ENCODE measurements at regions not wholly inside any gene's neighbourhood (a gene's known extent, or its start where the extent isn't known, plus 50 kb on each side); places are given as distances from the start of the nearest gene placed in this dataset.
"Not testable (repeated sequence)": the region's sequence is repeated elsewhere in the genome, so short reads cannot be mapped to it uniquely, and the experiment has no call there.

GRCh38 chr21:15631342-15631741, 98.4 kb upstream of the USP25 start:
- H3K27ac ChIP-seq (ENCODE audit: low read length): no peak overlapping the region
- H3K4me1 ChIP-seq (ENCODE audit: control insufficient read depth in 1 of 2, insufficient read depth in 2 of 2, low read length in 2 of 2): no peaks in the 10 kb centered on the region
- no peaks in the 10 kb centered on the region for H3K36me3 ChIP-seq (ENCODE audit: control insufficient read depth in 1 of 2, insufficient read depth in 2 of 2, low read length in 2 of 2)
- no peaks in the 10 kb centered on the region for H3K9me3 ChIP-seq (ENCODE audit: control insufficient read depth in 1 of 2, low read length in 2 of 2)
- no peak overlapping the region for H3K4me3 ChIP-seq (ENCODE audit: low read depth in 1 of 2, low read length in 2 of 2)
- no peaks in the 10 kb centered on the region for H3K27me3 ChIP-seq (ENCODE audit: low read depth, low read length)

- H3K4me3 ChIP-seq (ENCODE audit: low read depth in 1 of 2, low read length in 2 of 2); H3K36me3 ChIP-seq (ENCODE audit: control insufficient read depth in 1 of 2, insufficient read depth in 2 of 2, low read length in 2 of 2); H3K4me1 ChIP-seq (ENCODE audit: control insufficient read depth in 1 of 2, insufficient read depth in 2 of 2, low read length in 2 of 2): not testable (repeated sequence)
Measured at GRCh38 chr21:15634541-15634940, 95.2 kb upstream of the USP25 start.

GRCh38 chr21:15638856-15639549, 90.8 kb upstream of the USP25 start:
- Histone ChIP-seq H3K27ac (ENCODE audit: low read length) (no peak overlapping the region), H3K4me1 (ENCODE audit: control insufficient read depth in 1 of 2, insufficient read depth in 2 of 2, low read length in 2 of 2) (no peaks in the 10 kb centered on the region), H3K9me3 (ENCODE audit: control insufficient read depth in 1 of 2, low read length in 2 of 2) (no peaks in the 10 kb centered on the region), H3K27me3 (ENCODE audit: low read depth, low read length) (no peaks in the 10 kb centered on the region), H3K36me3 (ENCODE audit: control insufficient read depth in 1 of 2, insufficient read depth in 2 of 2, low read length in 2 of 2) (no peaks in the 10 kb centered on the region), H3K4me3 (ENCODE audit: low read depth in 1 of 2, low read length in 2 of 2) (no peak overlapping the region)

More at GRCh38 chr21:15634541-15634940, 95.2 kb upstream of the USP25 start:
- H3K27me3 ChIP-seq (ENCODE audit: low read depth, low read length); H3K27ac ChIP-seq (ENCODE audit: low read length); H3K9me3 ChIP-seq (ENCODE audit: control insufficient read depth in 1 of 2, low read length in 2 of 2): not testable (repeated sequence)

GRCh38 chr21:15640113-15640512, 89.7 kb upstream of the USP25 start:
- not testable (repeated sequence) for H3K27me3 ChIP-seq (ENCODE audit: low read depth, low read length); H3K27ac ChIP-seq (ENCODE audit: low read length)

GRCh38 chr21:15644489-15644888, 85.3 kb upstream of the USP25 start:
- Histone ChIP-seq H3K9me3 (ENCODE audit: control insufficient read depth in 1 of 2, low read length in 2 of 2) (no peaks in the 10 kb centered on the region), H3K4me3 (ENCODE audit: low read depth in 1 of 2, low read length in 2 of 2) (no peak overlapping the region), H3K4me1 (ENCODE audit: control insufficient read depth in 1 of 2, insufficient read depth in 2 of 2, low read length in 2 of 2) (no peaks in the 10 kb centered on the region), H3K27me3 (ENCODE audit: low read depth, low read length) (no peaks in the 10 kb centered on the region), H3K27ac (ENCODE audit: low read length) (no peak overlapping the region), H3K36me3 (ENCODE audit: control insufficient read depth in 1 of 2, insufficient read depth in 2 of 2, low read length in 2 of 2) (no peaks in the 10 kb centered on the region)

More at GRCh38 chr21:15640113-15640512, 89.7 kb upstream of the USP25 start:
- H3K4me1 ChIP-seq (ENCODE audit: control insufficient read depth in 1 of 2, insufficient read depth in 2 of 2, low read length in 2 of 2); H3K36me3 ChIP-seq (ENCODE audit: control insufficient read depth in 1 of 2, insufficient read depth in 2 of 2, low read length in 2 of 2); H3K4me3 ChIP-seq (ENCODE audit: low read depth in 1 of 2, low read length in 2 of 2); H3K9me3 ChIP-seq (ENCODE audit: control insufficient read depth in 1 of 2, low read length in 2 of 2): not testable (repeated sequence)

- Histone ChIP-seq H3K27ac (ENCODE audit: low read length) (no peak overlapping the region), H3K4me1 (ENCODE audit: control insufficient read depth in 1 of 2, insufficient read depth in 2 of 2, low read length in 2 of 2) (no peaks in the 10 kb centered on the region), H3K36me3 (ENCODE audit: control insufficient read depth in 1 of 2, insufficient read depth in 2 of 2, low read length in 2 of 2) (no peaks in the 10 kb centered on the region), H3K9me3 (ENCODE audit: control insufficient read depth in 1 of 2, low read length in 2 of 2) (no peaks in the 10 kb centered on the region), H3K4me3 (ENCODE audit: low read depth in 1 of 2, low read length in 2 of 2) (no peak overlapping the region), H3K27me3 (ENCODE audit: low read depth, low read length) (no peaks in the 10 kb centered on the region)
Measured at GRCh38 chr21:15645830-15646229, 84.0 kb upstream of the USP25 start.

- no peak overlapping the region for H3K27ac ChIP-seq (ENCODE audit: low read length)
- no peaks in the 10 kb centered on the region for H3K27me3 ChIP-seq (ENCODE audit: low read depth, low read length)
- H3K9me3 ChIP-seq (ENCODE audit: control insufficient read depth in 1 of 2, low read length in 2 of 2): no peaks in the 10 kb centered on the region
- H3K4me1 ChIP-seq (ENCODE audit: control insufficient read depth in 1 of 2, insufficient read depth in 2 of 2, low read length in 2 of 2): no peaks in the 10 kb centered on the region
- H3K36me3 ChIP-seq (ENCODE audit: control insufficient read depth in 1 of 2, insufficient read depth in 2 of 2, low read length in 2 of 2): no peaks in the 10 kb centered on the region
- no peak overlapping the region for H3K4me3 ChIP-seq (ENCODE audit: low read depth in 1 of 2, low read length in 2 of 2)
Measured at GRCh38 chr21:15650735-15651134, 79.0 kb upstream of the USP25 start.

- Histone ChIP-seq H3K4me3 (ENCODE audit: low read depth in 1 of 2, low read length in 2 of 2) (no peak overlapping the region), H3K9me3 (ENCODE audit: control insufficient read depth in 1 of 2, low read length in 2 of 2) (no peaks in the 10 kb centered on the region), H3K4me1 (ENCODE audit: control insufficient read depth in 1 of 2, insufficient read depth in 2 of 2, low read length in 2 of 2) (no peaks in the 10 kb centered on the region), H3K36me3 (ENCODE audit: control insufficient read depth in 1 of 2, insufficient read depth in 2 of 2, low read length in 2 of 2) (no peaks in the 10 kb centered on the region), H3K27me3 (ENCODE audit: low read depth, low read length) (no peaks in the 10 kb centered on the region), H3K27ac (ENCODE audit: low read length) (no peak overlapping the region)
Measured at GRCh38 chr21:15651172-15651571, 78.6 kb upstream of the USP25 start.

- Histone ChIP-seq H3K27me3 (ENCODE audit: low read depth, low read length) (no peaks in the 10 kb centered on the region), H3K36me3 (ENCODE audit: control insufficient read depth in 1 of 2, insufficient read depth in 2 of 2, low read length in 2 of 2) (no peaks in the 10 kb centered on the region), H3K4me3 (ENCODE audit: low read depth in 1 of 2, low read length in 2 of 2) (no peak overlapping the region), H3K27ac (ENCODE audit: low read length) (no peak overlapping the region), H3K9me3 (ENCODE audit: control insufficient read depth in 1 of 2, low read length in 2 of 2) (no peaks in the 10 kb centered on the region), H3K4me1 (ENCODE audit: control insufficient read depth in 1 of 2, insufficient read depth in 2 of 2, low read length in 2 of 2) (no peaks in the 10 kb centered on the region)
Measured at GRCh38 chr21:15653710-15654109, 76.1 kb upstream of the USP25 start.

GRCh38 chr21:15654171-15654570, 75.6 kb upstream of the USP25 start:
- H3K4me1 ChIP-seq (ENCODE audit: control insufficient read depth in 1 of 2, insufficient read depth in 2 of 2, low read length in 2 of 2): no peaks in the 10 kb centered on the region
- no peaks in the 10 kb centered on the region for H3K9me3 ChIP-seq (ENCODE audit: control insufficient read depth in 1 of 2, low read length in 2 of 2)
- no peak overlapping the region for H3K27ac ChIP-seq (ENCODE audit: low read length)
- H3K4me3 ChIP-seq (ENCODE audit: low read depth in 1 of 2, low read length in 2 of 2): no peak overlapping the region
- H3K36me3 ChIP-seq (ENCODE audit: control insufficient read depth in 1 of 2, insufficient read depth in 2 of 2, low read length in 2 of 2): no peaks in the 10 kb centered on the region
- no peaks in the 10 kb centered on the region for H3K27me3 ChIP-seq (ENCODE audit: low read depth, low read length)

GRCh38 chr21:15659753-15660422, 69.9 kb upstream of the USP25 start:
- H3K9me3 ChIP-seq (ENCODE audit: control insufficient read depth in 1 of 2, low read length in 2 of 2): no peaks in the 10 kb centered on the region
- no peaks in the 10 kb centered on the region for H3K36me3 ChIP-seq (ENCODE audit: control insufficient read depth in 1 of 2, insufficient read depth in 2 of 2, low read length in 2 of 2)
- no peak overlapping the region for H3K4me3 ChIP-seq (ENCODE audit: low read depth in 1 of 2, low read length in 2 of 2)
- H3K27me3 ChIP-seq (ENCODE audit: low read depth, low read length): no peaks in the 10 kb centered on the region
- H3K27ac ChIP-seq (ENCODE audit: low read length): no peak overlapping the region
- no peaks in the 10 kb centered on the region for H3K4me1 ChIP-seq (ENCODE audit: control insufficient read depth in 1 of 2, insufficient read depth in 2 of 2, low read length in 2 of 2)

- no peak overlapping the region for H3K27ac ChIP-seq (ENCODE audit: low read length)
Measured at GRCh38 chr21:15660423-15660804, 69.4 kb upstream of the USP25 start.

More at GRCh38 chr21:15660423-15660804, 69.4 kb upstream of the USP25 start:
- no peaks in the 10 kb centered on the region for H3K36me3 ChIP-seq (ENCODE audit: control insufficient read depth in 1 of 2, insufficient read depth in 2 of 2, low read length in 2 of 2)
- H3K27me3 ChIP-seq (ENCODE audit: low read depth, low read length): no peaks in the 10 kb centered on the region
- no peaks in the 10 kb centered on the region for H3K9me3 ChIP-seq (ENCODE audit: control insufficient read depth in 1 of 2, low read length in 2 of 2)
- no peak overlapping the region for H3K4me3 ChIP-seq (ENCODE audit: low read depth in 1 of 2, low read length in 2 of 2)
- no peaks in the 10 kb centered on the region for H3K4me1 ChIP-seq (ENCODE audit: control insufficient read depth in 1 of 2, insufficient read depth in 2 of 2, low read length in 2 of 2)

All from muscle layer of duodenum (tissue), 2 donors.